ENCODE measurements at regions not wholly inside any gene's neighbourhood (a gene's known extent, or its start where the extent isn't known, plus 50 kb on each side); places are given as distances from the start of the nearest gene placed in this dataset.

DNA sequence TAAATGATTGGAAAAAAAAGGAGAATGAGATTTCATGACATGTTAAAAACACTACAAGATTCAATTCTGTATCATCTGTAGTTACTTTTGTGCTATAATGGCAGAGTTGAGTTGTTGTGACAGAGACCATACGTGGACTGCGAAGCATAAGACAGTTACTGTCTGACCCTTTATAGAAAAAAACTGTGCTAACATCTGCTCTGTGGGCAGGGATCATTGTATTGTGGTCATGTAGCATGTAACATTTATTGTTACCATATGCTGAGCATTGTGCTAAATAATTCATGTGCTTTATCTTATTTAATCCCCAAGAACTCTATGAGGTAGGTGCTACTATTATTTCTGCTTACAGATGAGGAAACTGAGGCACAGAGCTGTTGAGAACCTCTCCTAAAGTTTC lies 147.3 kb upstream of the HMHB1 start:
- TF ChIP-seq, protein P1, sequence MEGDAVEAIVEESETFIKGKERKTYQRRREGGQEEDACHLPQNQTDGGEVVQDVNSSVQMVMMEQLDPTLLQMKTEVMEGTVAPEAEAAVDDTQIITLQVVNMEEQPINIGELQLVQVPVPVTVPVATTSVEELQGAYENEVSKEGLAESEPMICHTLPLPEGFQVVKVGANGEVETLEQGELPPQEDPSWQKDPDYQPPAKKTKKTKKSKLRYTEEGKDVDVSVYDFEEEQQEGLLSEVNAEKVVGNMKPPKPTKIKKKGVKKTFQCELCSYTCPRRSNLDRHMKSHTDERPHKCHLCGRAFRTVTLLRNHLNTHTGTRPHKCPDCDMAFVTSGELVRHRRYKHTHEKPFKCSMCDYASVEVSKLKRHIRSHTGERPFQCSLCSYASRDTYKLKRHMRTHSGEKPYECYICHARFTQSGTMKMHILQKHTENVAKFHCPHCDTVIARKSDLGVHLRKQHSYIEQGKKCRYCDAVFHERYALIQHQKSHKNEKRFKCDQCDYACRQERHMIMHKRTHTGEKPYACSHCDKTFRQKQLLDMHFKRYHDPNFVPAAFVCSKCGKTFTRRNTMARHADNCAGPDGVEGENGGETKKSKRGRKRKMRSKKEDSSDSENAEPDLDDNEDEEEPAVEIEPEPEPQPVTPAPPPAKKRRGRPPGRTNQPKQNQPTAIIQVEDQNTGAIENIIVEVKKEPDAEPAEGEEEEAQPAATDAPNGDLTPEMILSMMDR (IDR thresholded peaks at IDR 0.05; ENCODE audit: low read depth, low read length, poor library complexity, severe bottlenecking): no peak
- no peak for TF ChIP-seq EZH2phosphoT487 (IDR thresholded peaks at IDR 0.05; ENCODE audit: borderline replicate concordance, low read length)

Measured in DOHH2 (cell line).